Activated T-helper 1 cell treated with anti-CD3 and anti-CD28 coated beads, Interleukin-2, amount 50 U/mL, for 16 hours (primary cell): ENCODE measurements at regions not wholly inside any gene's neighbourhood (a gene's known extent, or its start where the extent isn't known, plus 50 kb on each side); places are given as distances from the start of the nearest gene placed in this dataset.

ENCODE experiments used
- DNase-seq, 2 donors: peaks; one replicate each; pipeline ENCODE4 v3.0.0-alpha.2; 2020; ENCODE audit warnings: low read depth in 1 of 2, low spot score in 1 of 2

DNA sequence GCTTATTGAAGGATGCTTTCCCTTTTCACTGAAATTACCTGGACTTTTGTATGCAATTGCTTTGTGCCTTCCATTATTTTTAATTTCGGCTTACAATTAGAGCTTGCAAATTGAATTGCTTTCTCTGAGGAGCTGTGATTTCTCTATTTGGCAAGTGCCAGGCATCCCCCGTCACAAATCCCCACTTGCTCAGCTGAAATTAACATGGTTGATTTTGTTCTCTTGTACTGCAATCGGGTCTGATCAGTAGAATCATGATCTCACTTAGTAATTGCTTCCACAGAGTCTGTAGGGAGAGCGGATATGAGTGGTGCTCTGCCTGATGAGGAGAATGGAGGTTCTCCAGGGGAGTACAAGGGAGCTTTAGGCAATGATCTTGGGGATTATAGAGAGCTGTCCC is 495.5 kb upstream of the SGCD start:
- DNase-seq: no peak

- no peak for DNase-seq
These were observed 493.7 kb upstream of the SGCD start for GRCh38 chr5:155833287-155833686.

DNA sequence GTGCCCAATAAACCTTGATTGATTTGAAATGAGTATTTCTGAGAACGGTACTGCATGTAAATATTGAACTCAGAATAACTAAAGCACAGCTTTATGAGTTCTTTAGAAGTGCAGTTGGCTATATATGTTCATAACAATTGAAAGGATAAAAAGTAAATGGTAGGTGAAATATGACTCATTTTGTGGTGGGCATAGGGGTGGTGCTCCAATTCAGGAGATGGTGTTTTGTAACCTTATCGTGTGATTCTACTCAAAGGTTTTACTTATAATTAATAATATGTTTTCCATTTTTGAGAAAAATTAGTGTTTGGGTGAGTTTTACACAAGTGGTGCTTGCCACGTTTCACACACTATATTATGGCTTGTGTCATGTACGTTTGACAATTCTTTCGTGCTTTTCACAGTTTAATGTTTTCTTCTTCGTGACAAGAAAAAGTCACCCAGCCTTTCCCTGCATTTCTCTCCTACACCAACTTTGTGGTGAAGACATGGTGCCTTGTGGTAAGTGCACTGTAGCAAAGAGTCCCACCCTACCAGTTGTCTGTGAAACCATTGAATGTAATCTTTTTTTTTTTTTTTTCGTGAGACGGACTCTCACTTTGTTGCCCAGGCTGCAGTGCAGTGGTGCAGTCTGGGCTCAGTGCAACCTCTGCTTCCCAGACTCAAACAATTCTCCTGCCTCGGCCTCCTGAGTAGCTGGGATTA is 492.5 kb upstream of the SGCD start:
- DNase-seq: no peak

DNA sequence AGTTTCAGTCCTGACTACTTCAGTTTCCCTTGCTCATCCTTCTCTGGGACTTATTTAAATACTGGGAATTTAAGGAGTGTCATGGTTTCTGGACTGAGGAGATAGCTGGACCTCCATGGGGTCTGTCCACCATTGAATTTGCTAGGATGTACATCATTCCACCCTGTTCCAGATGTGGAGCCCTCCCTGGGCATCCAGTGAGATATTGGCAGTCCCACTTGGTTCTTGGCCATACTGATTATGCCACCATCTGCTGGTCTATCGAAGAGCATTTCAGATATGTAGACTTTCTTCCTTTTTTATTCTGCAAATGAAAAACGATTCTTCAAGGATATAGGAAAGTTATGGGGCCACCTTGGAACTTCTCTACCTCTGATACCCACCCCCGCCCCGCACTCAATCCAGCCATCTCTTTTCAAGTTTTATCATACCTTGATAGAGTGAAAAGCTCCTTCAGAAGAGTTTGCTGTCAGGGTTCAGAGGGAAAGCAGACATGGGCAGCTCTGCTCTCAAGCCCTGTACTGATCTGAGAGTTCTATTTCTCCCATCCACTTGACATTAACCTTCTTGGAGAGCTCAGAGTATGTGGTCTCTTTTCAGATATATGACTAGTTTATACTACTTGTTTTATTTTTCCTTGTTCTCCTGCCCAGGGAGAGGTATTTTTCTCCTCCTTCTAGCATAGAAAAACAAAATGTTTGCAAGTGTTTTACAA is 490.7 kb upstream of the SGCD start:
- DNase-seq: no peak

DNA sequence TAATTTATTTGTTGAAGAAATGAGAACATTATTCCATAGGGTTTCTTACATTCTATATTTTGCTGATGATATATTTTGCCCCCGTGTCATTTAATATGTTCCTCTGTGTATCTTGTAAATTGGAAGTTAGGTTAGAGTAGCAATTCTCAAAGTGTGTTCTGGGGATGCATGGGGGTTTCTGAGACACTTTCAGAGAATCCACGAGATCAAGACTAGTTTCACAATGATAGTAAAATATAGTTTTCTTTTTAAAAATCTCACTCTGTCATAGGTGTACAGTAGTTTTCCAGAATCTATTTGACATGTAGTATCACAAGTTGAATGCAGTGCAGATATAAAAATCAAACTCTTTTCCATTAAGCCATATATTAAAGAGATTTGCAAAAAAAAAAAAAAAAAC is 488.6 kb upstream of the SGCD start:
- no peak for DNase-seq

GRCh38 chr5:155839251-155840037 is 487.5 kb upstream of the SGCD start:
- DNase-seq: no peak

- no peak for DNase-seq
These were observed 482.4 kb upstream of the SGCD start for GRCh38 chr5:155844542-155844941.

DNA sequence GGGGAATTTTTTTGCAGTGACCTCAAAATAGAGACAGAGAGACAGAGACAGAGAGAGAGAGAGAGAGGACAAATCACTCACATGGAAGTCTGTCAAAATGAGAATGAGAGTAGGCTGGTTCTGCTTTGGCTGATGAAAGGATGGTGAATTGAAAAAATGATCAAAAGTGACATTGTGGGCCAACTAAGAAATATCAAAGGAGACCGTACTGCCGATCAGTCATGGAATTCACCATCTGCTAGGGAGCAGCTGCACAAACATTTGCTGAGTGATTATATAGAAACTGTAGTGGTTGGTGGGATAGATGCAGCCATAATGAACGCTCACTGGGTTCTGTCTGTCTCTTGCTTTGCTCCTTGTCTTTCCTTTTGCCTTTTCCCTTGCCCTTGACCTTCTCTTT is 476.6 kb upstream of the SGCD start:
- DNase-seq: no peak

DNA sequence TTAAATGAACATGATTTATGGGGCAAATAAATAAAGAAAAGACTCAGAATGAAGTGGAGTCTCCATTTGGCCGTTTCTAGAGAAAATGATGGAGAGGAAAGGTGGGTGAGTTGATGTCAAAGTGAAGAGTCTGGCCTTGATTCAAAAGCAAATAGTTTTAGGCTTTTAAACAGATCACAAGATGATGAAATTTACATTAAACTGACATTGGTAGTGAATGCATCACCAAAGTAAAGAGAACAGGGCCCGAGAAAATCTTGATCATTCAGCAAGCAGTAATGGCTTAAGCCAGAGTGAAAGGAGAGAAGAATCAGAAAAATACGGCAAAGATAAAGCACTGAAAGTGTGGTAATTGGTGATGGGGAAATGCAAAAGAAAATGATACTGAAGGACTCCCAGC is 460.0 kb upstream of the SGCD start:
- DNase-seq: no peak

DNA sequence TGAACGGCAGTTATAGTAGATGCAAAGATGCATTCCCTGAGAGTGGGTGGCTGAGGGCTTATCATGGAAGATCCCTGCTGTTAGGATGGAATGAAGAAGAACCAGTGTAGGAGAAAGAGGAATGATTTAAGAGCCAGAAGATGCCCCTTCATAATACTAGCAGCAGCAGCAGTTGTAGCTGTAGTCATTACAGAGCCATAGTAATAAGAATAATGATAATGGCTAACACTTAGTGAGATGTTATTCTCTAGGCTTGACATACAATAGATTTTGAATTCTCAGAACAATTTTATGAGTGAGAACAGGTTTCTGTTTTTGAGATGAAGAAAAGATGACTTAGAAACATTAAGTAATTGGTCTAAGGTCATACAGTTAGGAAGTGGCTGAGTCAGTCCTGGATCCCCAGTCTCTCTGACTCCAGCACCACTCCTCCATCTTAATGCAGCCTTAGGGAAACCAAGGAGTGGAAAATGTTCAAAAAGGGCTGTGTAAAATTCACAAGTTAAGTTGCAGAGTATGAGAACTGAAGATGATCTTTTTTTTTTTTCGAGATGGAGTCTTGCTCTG is 459.4 kb upstream of the SGCD start:
- DNase-seq: no peak

DNA sequence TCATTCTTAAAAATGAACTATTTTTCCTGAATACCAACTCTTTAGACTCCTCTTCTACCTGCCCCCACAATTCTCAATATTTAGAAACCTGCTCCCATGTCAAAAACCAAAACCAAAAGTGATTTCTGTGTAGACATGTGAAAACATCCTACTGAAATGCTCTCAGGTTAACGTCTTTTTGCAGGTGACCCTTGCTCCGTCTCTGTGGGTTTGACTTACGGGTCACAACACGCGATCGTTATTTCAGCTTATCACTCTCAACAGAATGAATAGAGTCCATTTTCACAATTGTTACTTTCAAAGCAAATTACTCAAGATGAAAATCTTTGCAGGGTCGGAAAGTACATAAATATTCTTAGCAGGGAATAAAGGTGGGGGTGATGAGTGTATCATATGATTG is 456.3 kb upstream of the SGCD start:
- DNase-seq: no peak

- DNase-seq: no peak
These were observed 455.3 kb upstream of the SGCD start for GRCh38 chr5:155871623-155872022.

- no peak for DNase-seq
These were observed 454.2 kb upstream of the SGCD start for GRCh38 chr5:155872629-155873220.

DNA sequence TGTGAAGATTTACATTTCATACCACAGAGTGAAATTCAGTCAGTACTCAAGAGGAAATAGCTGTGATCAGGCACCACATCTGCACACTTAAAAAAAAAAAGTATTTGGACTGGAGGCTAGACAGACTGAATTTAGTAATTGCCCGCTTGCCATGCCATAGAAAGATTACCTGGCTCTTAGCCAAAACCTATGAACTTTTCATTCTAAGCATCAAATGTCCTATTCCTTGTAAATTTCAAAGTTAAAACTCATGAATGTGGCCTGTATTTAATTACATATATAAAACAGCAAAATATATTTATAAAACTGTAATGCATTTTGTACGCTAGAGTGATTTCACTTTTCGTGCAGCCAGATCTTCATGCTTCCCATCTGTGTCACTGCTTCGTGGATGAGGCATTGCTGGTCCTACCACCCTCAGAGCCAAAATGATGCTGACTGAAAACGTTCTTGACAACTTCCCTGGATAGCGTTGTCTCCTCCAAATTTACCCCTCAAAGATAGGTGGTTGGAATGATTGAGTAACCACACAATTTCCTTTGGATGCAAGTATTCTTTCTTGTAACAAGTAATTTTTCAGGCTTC is 447.9 kb upstream of the SGCD start:
- no peak for DNase-seq

- no peak for DNase-seq
These were observed 442.9 kb upstream of the SGCD start for GRCh38 chr5:155884041-155884440.

- no peak for DNase-seq
These were observed 441.8 kb upstream of the SGCD start for GRCh38 chr5:155885199-155885598.

- DNase-seq: no peak
These were observed 440.5 kb upstream of the SGCD start for GRCh38 chr5:155886311-155887031.

- no peak for DNase-seq
These were observed 431.5 kb upstream of the SGCD start for GRCh38 chr5:155895484-155895883.

DNA sequence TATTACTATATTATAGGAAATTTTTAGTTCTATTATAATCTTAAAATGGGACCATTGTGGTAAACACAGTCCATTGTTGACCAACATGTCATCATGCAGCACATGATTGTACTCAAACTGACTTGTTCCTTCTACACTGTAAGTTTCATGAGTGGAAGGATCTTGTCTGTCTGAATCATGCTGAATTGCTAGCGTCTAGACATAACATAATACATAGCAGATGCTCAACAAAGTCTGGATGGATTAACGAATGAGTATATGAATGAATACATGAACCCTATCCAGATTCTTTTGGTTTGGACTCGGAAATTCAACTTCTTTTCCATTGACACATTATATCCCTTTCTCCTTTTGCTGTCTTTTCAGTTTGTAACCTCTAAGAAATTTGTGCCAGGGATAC is 429.2 kb upstream of the SGCD start:
- no peak for DNase-seq

DNA sequence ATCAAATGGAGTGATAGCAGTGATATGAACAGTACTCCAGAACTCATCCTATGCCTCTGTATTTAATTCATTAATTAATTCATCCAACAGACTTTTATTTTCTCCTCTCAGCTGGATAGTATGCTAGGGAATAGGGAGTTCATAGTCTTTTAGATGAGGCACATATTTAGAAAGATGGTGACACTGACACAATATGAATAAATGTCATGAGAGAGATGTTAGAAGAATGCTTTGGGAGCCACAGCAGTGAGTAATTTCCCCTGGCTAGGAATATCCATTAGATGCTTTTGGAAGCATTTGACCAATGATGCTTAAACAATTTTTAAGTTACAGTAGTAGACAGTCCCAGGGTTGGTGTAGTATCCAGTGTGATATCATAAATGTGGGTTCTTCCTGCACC is 428.7 kb upstream of the SGCD start:
- no peak for DNase-seq
